ENCODE measurements at regions not wholly inside any gene's neighbourhood (a gene's known extent, or its start where the extent isn't known, plus 50 kb on each side); places are given as distances from the start of the nearest gene placed in this dataset.

DNA sequence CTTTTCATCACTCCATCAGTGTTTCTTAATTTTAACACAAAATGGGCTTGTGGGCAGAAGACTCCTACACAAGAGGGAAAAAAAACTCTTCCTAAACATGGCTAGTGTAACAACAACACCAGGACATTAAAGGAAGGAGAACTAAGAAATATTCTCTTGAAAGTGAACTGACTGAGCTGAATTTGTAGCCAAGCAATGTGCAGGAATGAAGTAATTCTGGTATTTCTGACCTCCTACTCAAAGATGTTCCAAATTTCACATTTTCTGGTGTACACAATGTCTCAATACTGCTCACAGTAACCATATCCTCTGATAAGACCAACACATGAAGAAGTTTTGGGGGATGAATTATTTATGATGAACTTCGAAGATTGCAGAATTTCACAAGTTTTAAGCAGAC is 357.3 kb downstream of the DUSP6 start:
- H3K27me3 Mint-ChIP-seq (ENCODE audit: low read depth) = no peaks in the 10 kb centered on the region
- H3K9me3 Mint-ChIP-seq = no peaks in the 10 kb centered on the region
- no peak for TF ChIP-seq CTCF (IDR thresholded peaks at IDR 0.05; ENCODE audit: unreplicated experiment)
- no peak overlapping the region for H3K27ac Mint-ChIP-seq
- H3K36me3 Mint-ChIP-seq = no peaks in the 10 kb centered on the region
- H3K4me1 Mint-ChIP-seq = peaks cover 9% of the 10 kb centered on the region
- no peak for DNase-seq (ENCODE audit: low spot score in 2 of 2, unreplicated experiment in 2 of 2)
- no peak overlapping the region for H3K4me3 Mint-ChIP-seq

GRCh38 chr12:88994537-88994936 is 357.8 kb downstream of the DUSP6 start:
- Mint-ChIP-seq H3K4me1 (peaks cover 9% of the 10 kb centered on the region), H3K36me3 (no peaks in the 10 kb centered on the region), H3K27ac (no peak overlapping the region), H3K4me3 (no peak overlapping the region), H3K27me3 (ENCODE audit: low read depth) (no peaks in the 10 kb centered on the region), H3K9me3 (no peaks in the 10 kb centered on the region)
- DNase-seq (ENCODE audit: low spot score in 2 of 2, unreplicated experiment in 2 of 2) = no peak
- no peak for TF ChIP-seq CTCF (IDR thresholded peaks at IDR 0.05; ENCODE audit: unreplicated experiment)

- H3K4me1 Mint-ChIP-seq = peaks cover 9% of the 10 kb centered on the region
- TF ChIP-seq CTCF (IDR thresholded peaks at IDR 0.05; ENCODE audit: unreplicated experiment) = peak; percentile 76
- no peaks in the 10 kb centered on the region for H3K9me3 Mint-ChIP-seq
- H3K27ac Mint-ChIP-seq = no peak overlapping the region
- H3K4me3 Mint-ChIP-seq = no peak overlapping the region
- H3K27me3 Mint-ChIP-seq (ENCODE audit: low read depth) = no peaks in the 10 kb centered on the region
- DNase-seq (ENCODE audit: low spot score in 2 of 2, unreplicated experiment in 2 of 2) = no peak
- H3K36me3 Mint-ChIP-seq = no peaks in the 10 kb centered on the region
Observed at GRCh38 chr12:88993651-88994050, 358.6 kb downstream of the DUSP6 start.

GRCh38 chr12:88986056-88986455 is 366.2 kb downstream of the DUSP6 start:
- Mint-ChIP-seq H3K27me3 (ENCODE audit: low read depth) (no peaks in the 10 kb centered on the region), H3K36me3 (no peaks in the 10 kb centered on the region), H3K4me1 (no peaks in the 10 kb centered on the region), H3K4me3 (no peak overlapping the region), H3K9me3 (peaks cover 13% of the 10 kb centered on the region), H3K27ac (no peak overlapping the region)
- DNase-seq (ENCODE audit: low spot score in 2 of 2, unreplicated experiment in 2 of 2) = no peak
- no peak for TF ChIP-seq CTCF (IDR thresholded peaks at IDR 0.05; ENCODE audit: unreplicated experiment)

DNA sequence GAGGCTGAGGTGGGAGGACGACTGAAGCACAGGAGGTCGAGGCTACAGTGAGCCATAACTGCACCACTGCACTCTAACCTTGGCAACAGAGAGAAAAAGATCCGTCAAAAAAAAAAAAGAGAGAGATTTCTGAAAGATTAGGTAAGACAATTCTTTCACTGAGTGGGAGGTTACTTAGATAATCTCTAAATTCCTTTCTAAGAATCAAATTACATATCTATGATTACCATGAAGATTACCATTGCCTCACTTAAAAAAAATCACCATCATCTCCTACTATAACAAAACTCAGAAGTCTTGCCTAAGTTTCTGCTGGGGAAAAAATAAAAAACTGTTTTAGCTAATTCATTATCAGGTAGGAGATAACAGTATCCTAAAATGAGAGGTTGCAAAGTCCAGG is 366.7 kb downstream of the DUSP6 start:
- peaks cover 13% of the 10 kb centered on the region for H3K9me3 Mint-ChIP-seq
- H3K36me3 Mint-ChIP-seq = no peaks in the 10 kb centered on the region
- TF ChIP-seq CTCF (IDR thresholded peaks at IDR 0.05; ENCODE audit: unreplicated experiment) = no peak
- no peaks in the 10 kb centered on the region for H3K27me3 Mint-ChIP-seq (ENCODE audit: low read depth)
- no peak overlapping the region for H3K4me3 Mint-ChIP-seq
- no peak for DNase-seq (ENCODE audit: low spot score in 2 of 2, unreplicated experiment in 2 of 2)
- no peaks in the 10 kb centered on the region for H3K4me1 Mint-ChIP-seq
- no peak overlapping the region for H3K27ac Mint-ChIP-seq

- no peak for DNase-seq (ENCODE audit: low spot score in 2 of 2, unreplicated experiment in 2 of 2)
- Mint-ChIP-seq H3K4me3 (no peak overlapping the region), H3K4me1 (no peaks in the 10 kb centered on the region), H3K36me3 (no peaks in the 10 kb centered on the region), H3K27me3 (ENCODE audit: low read depth) (no peaks in the 10 kb centered on the region), H3K27ac (no peak overlapping the region), H3K9me3 (peaks cover 13% of the 10 kb centered on the region)
- no peak for TF ChIP-seq CTCF (IDR thresholded peaks at IDR 0.05; ENCODE audit: unreplicated experiment)
Observed at GRCh38 chr12:88985011-88985410, 367.3 kb downstream of the DUSP6 start.
